ENCODE measurements at regions not wholly inside any gene's neighbourhood (a gene's known extent, or its start where the extent isn't known, plus 50 kb on each side); places are given as distances from the start of the nearest gene placed in this dataset.

DNA sequence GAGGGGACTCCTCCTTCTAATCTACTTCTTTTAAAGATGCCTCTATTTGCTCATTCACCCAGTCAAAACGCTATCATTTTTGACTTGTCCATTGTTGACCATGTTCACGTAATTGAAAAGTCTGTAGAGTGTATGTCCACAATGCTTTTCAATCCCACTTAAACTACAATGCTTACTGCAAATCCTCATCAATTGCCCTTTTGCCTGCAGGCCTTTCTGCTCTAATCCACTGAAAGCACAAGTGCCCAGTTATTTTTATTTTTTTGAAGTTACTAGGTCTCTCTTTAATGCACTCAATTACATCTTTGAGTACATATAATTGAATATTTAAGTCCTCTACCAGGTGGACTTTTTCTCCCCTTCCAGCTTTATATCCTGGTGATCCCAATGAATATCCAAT lies 437.4 kb downstream of the PDGFC start:
- TF ChIP-seq, protein P1, sequence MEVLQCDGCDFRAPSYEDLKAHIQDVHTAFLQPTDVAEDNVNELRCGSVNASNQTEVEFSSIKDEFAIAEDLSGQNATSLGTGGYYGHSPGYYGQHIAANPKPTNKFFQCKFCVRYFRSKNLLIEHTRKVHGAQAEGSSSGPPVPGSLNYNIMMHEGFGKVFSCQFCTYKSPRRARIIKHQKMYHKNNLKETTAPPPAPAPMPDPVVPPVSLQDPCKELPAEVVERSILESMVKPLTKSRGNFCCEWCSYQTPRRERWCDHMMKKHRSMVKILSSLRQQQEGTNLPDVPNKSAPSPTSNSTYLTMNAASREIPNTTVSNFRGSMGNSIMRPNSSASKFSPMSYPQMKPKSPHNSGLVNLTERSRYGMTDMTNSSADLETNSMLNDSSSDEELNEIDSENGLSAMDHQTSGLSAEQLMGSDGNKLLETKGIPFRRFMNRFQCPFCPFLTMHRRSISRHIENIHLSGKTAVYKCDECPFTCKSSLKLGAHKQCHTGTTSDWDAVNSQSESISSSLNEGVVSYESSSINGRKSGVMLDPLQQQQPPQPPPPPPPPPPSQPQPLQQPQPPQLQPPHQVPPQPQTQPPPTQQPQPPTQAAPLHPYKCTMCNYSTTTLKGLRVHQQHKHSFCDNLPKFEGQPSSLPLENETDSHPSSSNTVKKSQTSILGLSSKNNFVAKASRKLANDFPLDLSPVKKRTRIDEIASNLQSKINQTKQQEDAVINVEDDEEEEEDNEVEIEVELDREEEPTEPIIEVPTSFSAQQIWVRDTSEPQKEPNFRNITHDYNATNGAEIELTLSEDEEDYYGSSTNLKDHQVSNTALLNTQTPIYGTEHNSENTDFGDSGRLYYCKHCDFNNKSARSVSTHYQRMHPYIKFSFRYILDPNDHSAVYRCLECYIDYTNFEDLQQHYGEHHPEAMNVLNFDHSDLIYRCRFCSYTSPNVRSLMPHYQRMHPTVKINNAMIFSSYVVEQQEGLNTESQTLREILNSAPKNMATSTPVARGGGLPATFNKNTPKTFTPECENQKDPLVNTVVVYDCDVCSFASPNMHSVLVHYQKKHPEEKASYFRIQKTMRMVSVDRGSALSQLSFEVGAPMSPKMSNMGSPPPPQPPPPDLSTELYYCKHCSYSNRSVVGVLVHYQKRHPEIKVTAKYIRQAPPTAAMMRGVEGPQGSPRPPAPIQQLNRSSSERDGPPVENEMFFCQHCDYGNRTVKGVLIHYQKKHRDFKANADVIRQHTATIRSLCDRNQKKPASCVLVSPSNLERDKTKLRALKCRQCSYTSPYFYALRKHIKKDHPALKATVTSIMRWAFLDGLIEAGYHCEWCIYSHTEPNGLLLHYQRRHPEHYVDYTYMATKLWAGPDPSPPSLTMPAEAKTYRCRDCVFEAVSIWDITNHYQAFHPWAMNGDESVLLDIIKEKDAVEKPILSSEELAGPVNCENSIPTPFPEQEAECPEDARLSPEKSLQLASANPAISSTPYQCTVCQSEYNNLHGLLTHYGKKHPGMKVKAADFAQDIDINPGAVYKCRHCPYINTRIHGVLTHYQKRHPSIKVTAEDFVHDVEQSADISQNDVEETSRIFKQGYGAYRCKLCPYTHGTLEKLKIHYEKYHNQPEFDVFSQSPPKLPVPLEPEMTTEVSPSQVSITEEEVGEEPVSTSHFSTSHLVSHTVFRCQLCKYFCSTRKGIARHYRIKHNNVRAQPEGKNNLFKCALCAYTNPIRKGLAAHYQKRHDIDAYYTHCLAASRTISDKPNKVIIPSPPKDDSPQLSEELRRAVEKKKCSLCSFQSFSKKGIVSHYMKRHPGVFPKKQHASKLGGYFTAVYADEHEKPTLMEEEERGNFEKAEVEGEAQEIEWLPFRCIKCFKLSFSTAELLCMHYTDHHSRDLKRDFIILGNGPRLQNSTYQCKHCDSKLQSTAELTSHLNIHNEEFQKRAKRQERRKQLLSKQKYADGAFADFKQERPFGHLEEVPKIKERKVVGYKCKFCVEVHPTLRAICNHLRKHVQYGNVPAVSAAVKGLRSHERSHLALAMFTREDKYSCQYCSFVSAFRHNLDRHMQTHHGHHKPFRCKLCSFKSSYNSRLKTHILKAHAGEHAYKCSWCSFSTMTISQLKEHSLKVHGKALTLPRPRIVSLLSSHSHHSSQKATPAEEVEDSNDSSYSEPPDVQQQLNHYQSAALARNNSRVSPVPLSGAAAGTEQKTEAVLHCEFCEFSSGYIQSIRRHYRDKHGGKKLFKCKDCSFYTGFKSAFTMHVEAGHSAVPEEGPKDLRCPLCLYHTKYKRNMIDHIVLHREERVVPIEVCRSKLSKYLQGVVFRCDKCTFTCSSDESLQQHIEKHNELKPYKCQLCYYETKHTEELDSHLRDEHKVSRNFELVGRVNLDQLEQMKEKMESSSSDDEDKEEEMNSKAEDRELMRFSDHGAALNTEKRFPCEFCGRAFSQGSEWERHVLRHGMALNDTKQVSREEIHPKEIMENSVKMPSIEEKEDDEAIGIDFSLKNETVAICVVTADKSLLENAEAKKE (CRISPR knock-in tag; IDR thresholded peaks at IDR 0.05): no peak
- TF ChIP-seq, protein P2, sequence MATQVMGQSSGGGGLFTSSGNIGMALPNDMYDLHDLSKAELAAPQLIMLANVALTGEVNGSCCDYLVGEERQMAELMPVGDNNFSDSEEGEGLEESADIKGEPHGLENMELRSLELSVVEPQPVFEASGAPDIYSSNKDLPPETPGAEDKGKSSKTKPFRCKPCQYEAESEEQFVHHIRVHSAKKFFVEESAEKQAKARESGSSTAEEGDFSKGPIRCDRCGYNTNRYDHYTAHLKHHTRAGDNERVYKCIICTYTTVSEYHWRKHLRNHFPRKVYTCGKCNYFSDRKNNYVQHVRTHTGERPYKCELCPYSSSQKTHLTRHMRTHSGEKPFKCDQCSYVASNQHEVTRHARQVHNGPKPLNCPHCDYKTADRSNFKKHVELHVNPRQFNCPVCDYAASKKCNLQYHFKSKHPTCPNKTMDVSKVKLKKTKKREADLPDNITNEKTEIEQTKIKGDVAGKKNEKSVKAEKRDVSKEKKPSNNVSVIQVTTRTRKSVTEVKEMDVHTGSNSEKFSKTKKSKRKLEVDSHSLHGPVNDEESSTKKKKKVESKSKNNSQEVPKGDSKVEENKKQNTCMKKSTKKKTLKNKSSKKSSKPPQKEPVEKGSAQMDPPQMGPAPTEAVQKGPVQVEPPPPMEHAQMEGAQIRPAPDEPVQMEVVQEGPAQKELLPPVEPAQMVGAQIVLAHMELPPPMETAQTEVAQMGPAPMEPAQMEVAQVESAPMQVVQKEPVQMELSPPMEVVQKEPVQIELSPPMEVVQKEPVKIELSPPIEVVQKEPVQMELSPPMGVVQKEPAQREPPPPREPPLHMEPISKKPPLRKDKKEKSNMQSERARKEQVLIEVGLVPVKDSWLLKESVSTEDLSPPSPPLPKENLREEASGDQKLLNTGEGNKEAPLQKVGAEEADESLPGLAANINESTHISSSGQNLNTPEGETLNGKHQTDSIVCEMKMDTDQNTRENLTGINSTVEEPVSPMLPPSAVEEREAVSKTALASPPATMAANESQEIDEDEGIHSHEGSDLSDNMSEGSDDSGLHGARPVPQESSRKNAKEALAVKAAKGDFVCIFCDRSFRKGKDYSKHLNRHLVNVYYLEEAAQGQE (IDR thresholded peaks at IDR 0.05; ENCODE audit: unreplicated experiment): no peak
- TF ChIP-seq EZH2 (IDR thresholded peaks at IDR 0.05; ENCODE audit: low read depth, unreplicated experiment) (no peak), POLR2AphosphoS5 (IDR thresholded peaks at IDR 0.05; ENCODE audit: low read depth) (no peak), ZNF331 (CRISPR knock-in tag; IDR thresholded peaks at IDR 0.05; ENCODE audit: low read depth) (no peak), EZH2phosphoT487 (IDR thresholded peaks at IDR 0.05; ENCODE audit: unreplicated experiment) (no peak)
- TF ChIP-seq, protein P3, sequence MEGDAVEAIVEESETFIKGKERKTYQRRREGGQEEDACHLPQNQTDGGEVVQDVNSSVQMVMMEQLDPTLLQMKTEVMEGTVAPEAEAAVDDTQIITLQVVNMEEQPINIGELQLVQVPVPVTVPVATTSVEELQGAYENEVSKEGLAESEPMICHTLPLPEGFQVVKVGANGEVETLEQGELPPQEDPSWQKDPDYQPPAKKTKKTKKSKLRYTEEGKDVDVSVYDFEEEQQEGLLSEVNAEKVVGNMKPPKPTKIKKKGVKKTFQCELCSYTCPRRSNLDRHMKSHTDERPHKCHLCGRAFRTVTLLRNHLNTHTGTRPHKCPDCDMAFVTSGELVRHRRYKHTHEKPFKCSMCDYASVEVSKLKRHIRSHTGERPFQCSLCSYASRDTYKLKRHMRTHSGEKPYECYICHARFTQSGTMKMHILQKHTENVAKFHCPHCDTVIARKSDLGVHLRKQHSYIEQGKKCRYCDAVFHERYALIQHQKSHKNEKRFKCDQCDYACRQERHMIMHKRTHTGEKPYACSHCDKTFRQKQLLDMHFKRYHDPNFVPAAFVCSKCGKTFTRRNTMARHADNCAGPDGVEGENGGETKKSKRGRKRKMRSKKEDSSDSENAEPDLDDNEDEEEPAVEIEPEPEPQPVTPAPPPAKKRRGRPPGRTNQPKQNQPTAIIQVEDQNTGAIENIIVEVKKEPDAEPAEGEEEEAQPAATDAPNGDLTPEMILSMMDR (conservative IDR thresholded peaks at IDR 0.05; ENCODE audit: low read depth in 2 of 2): no peak

All from GM23338 (cell line).